ENCODE measurements at regions not wholly inside any gene's neighbourhood (a gene's known extent, or its start where the extent isn't known, plus 50 kb on each side); places are given as distances from the start of the nearest gene placed in this dataset.

DNA sequence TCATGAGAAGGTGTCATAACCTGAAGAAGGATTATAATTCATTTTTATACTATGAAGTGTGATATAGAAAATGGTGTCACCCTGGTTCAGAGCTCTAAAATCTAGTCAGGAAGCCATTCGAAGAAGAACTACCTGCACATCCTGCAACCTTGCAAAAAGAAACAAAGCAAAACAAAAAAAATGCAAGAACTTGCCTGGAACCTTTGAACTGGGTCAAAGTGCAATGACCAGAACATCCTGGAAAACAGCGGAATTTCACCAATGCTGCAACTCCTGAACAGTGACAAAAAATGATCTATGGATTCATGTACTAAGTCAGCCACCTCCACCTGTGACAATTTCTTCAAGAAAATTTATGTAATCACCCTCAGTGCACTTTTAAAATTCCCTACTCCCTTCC, 1083.3 kb upstream of the GYPC start:
- H3K4me3 ChIP-seq (replicated peaks; ENCODE audit: low read depth, low read length) = no peak overlapping the region
- DNase-seq (ENCODE audit: extremely low read depth, low read depth) = no peak
- no peak for TF ChIP-seq CTCF (IDR thresholded peaks at IDR 0.05; ENCODE audit: low read depth, low read length, missing control alignments)

- TF ChIP-seq CTCF (IDR thresholded peaks at IDR 0.05; ENCODE audit: low read depth, low read length, missing control alignments) = no peak
- no peak for DNase-seq (ENCODE audit: extremely low read depth, low read depth)
- no peak overlapping the region for H3K4me3 ChIP-seq (replicated peaks; ENCODE audit: low read depth, low read length)
Measured at GRCh38 chr2:125573432-125573831, 1082.5 kb upstream of the GYPC start.

DNA sequence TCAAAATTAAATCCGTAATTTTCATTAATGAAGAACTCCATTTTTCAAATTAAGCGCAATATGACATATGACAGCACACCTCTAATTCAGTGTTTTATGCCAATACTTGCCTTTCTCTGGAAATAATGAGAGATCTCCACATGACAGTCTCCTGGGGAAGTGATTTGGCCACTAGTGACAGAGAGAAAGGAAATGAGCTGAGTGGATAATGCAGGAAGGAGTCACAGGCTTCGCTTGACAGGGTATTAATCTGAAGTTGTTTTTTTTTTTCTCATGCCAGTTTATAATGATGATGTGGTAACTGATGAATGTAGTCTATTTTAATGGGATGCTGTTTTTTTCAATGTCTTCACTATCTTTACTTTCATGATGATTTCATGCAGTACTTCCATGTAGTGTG, 1079.4 kb upstream of the GYPC start:
- no peak for TF ChIP-seq CTCF (IDR thresholded peaks at IDR 0.05; ENCODE audit: low read depth, low read length, missing control alignments)
- DNase-seq (ENCODE audit: extremely low read depth, low read depth) = no peak

DNA sequence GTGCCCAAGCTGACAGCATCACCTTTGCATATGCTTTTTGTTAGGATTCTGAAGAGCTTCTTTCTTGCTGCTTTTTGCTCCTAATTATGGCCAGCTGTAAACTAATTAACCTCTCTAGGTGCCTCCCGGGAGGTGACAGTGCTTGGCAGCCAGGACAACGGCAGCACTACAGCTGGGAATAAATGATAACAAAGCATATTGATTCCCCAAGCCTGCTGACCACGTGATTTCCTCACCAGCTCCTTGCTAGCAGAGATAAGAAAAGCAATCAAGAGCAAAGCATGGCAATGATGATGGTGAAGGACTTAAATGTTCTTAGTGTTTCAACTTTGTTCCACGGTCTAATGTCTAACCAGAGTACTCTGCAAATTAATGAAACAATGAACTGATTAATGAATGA, 1074.4 kb upstream of the GYPC start:
- no peak for DNase-seq (ENCODE audit: extremely low read depth, low read depth)
- H3K4me3 ChIP-seq (replicated peaks; ENCODE audit: low read depth, low read length) = no peak overlapping the region
- no peak for TF ChIP-seq CTCF (IDR thresholded peaks at IDR 0.05; ENCODE audit: low read depth, low read length, missing control alignments)

More for the DNA sequence above, 1079.4 kb upstream of the GYPC start:
- no peak overlapping the region for H3K4me3 ChIP-seq (replicated peaks; ENCODE audit: low read depth, low read length)

GRCh38 chr2:125582516-125582915, 1073.4 kb upstream of the GYPC start:
- H3K4me3 ChIP-seq (replicated peaks; ENCODE audit: low read depth, low read length) = no peak overlapping the region
- TF ChIP-seq CTCF (IDR thresholded peaks at IDR 0.05; ENCODE audit: low read depth, low read length, missing control alignments) = no peak
- DNase-seq (ENCODE audit: extremely low read depth, low read depth) = no peak

DNA sequence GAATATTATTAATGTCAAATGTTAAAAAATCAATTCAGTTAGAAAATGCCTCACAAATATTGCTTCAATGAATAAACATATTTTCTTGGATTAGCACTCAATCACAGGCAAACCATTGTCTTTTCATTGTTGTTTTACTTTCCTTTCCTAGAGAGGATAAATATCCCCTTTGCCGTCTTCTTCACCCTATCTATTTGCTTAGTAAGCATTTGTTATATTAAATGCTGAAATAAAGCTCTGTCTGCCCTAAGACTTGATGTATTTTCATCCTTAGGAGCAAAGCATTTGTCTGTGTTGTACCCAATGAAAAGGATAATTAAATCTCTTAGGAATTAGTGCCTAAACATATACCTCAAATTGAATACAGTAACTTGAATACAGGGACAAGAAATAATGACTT, 1071.2 kb upstream of the GYPC start:
- H3K4me3 ChIP-seq (replicated peaks; ENCODE audit: low read depth, low read length) = no peak overlapping the region
- DNase-seq (ENCODE audit: extremely low read depth, low read depth) = no peak
- TF ChIP-seq CTCF (IDR thresholded peaks at IDR 0.05; ENCODE audit: low read depth, low read length, missing control alignments) = no peak

DNA sequence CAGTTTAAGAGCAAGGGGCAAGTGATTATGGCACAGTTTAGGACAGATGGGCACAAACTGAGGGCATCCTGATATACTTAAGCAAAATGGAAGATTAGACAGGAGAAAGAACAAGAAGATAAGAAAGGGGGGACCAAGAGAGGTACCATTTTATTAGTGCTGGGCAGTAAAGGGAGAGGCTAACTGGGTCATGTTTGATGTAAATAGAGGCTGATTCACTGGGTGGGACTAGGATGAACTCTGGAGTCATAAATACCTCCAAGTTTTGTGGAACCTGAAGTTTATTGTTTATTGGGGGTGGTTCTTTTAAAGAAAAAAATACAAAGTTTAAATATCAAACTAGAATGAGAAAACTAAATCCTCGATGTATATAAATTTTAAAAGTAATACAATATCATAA, 1067.2 kb upstream of the GYPC start:
- TF ChIP-seq CTCF (IDR thresholded peaks at IDR 0.05; ENCODE audit: low read depth, low read length, missing control alignments) = no peak
- DNase-seq (ENCODE audit: extremely low read depth, low read depth) = no peak
- no peak overlapping the region for H3K4me3 ChIP-seq (replicated peaks; ENCODE audit: low read depth, low read length)

Measured in HFF-Myc (cell line).